SK-N-SH (cell line): ENCODE measurements at regions not wholly inside any gene's neighbourhood (a gene's known extent, or its start where the extent isn't known, plus 50 kb on each side); places are given as distances from the start of the nearest gene placed in this dataset.

ENCODE experiments used
- CTCF ChIA-PET: fragments of 300-600, 350-600 bp; formaldehyde crosslinking; extraction: SDS; loops from one replicate; lab custom pipeline; 2021; lab: Yijun Ruan, JAX
- POLR2A ChIA-PET: fragments of 350-600 bp; sonication (Branson Sonifier 250); formaldehyde crosslinking; extraction: SDS; loops from one replicate; lab custom pipeline; 2020; ENCODE audit warnings: antibody characterized with exemption, inconsistent platforms; lab: Yijun Ruan, JAX
- DNase-seq: peaks from one replicate; pipeline ENCODE4 v3.0.0; 2012
- H2AFZ ChIP-seq: fragments of 200-600 bp; sonication (generic); 2 replicates; pipeline ENCODE4 v1.8.1; 2016; ENCODE audit warnings: antibody characterized with exemption, mild to moderate bottlenecking, low read depth
- H3F3A ChIP-seq: fragments of 200-600 bp; sonication (generic); replicated peaks from 2 replicates; pipeline ENCODE3; 2016; ENCODE audit warnings: antibody characterized with exemption, mild to moderate bottlenecking; ENCODE audit not compliant: insufficient read depth
- H3K27ac ChIP-seq, 2 experiments: fragments of 200-500 bp in 1 of 2; fragments of 200-600 bp in 1 of 2; sonication (Bioruptor generic) in 1 of 2; sonication (generic), shearing (Covaris generic) in 1 of 2; 2 replicates each; pipeline versions ENCODE4 v1.5.1 to v1.6.1; 2014 to 2016; ENCODE audit warnings: low read depth in 2 of 2, inconsistent platforms in 1 of 2, low read length in 1 of 2, mild to moderate bottlenecking in 1 of 2, mixed read lengths in 1 of 2
- H3K27me3 ChIP-seq: fragments of 200-600 bp; sonication (generic), shearing (Covaris generic); 2 replicates; pipeline ENCODE4 v1.6.1; 2016; ENCODE audit warnings: mixed run types; ENCODE audit not compliant: insufficient read depth
- H3K36me3 ChIP-seq, 2 experiments: fragments of 200-500 bp in 1 of 2; fragments of 200-600 bp in 1 of 2; sonication (Bioruptor generic) in 1 of 2; sonication (generic) in 1 of 2; replicated peaks in 1 of 2; 2 replicates each; pipeline versions ENCODE3 to v1.5.1; 2014 to 2016; ENCODE audit warnings: low read length in 1 of 2, mild to moderate bottlenecking in 1 of 2; ENCODE audit not compliant: insufficient read depth in 2 of 2, control insufficient read depth in 1 of 2
- H3K4me1 ChIP-seq, 2 experiments: fragments of 200-500 bp in 1 of 2; fragments of 200-600 bp in 1 of 2; sonication (Bioruptor generic) in 1 of 2; sonication (generic), shearing (Covaris generic) in 1 of 2; 2 replicates each; pipeline versions ENCODE4 v1.5.1 to v1.6.1; 2014 to 2016; ENCODE audit warnings: low read depth in 1 of 2, low read length in 1 of 2, mixed run types in 1 of 2; ENCODE audit not compliant: insufficient read depth in 2 of 2, control insufficient read depth in 1 of 2
- H3K4me2 ChIP-seq: fragments of 200-600 bp; sonication (generic), shearing (Covaris generic); 2 replicates; pipeline ENCODE4 v1.6.1; 2017; ENCODE audit warnings: mixed run types
- H3K4me3 ChIP-seq, 2 experiments: fragments of 200-500 bp in 1 of 2; fragments of 200-600 bp in 1 of 2; sonication (Bioruptor generic) in 1 of 2; sonication (generic), shearing (Covaris generic) in 1 of 2; 2 replicates each; pipeline versions ENCODE4 v1.5.1 to v1.8.1; 2014 to 2016; ENCODE audit warnings: low read depth in 2 of 2, inconsistent platforms in 1 of 2, low read length in 1 of 2, mild to moderate bottlenecking in 1 of 2, mixed read lengths in 1 of 2, moderate library complexity in 1 of 2
- H3K79me2 ChIP-seq: fragments of 200-600 bp; sonication (generic); 2 replicates; pipeline ENCODE4 v1.8.1; 2017; ENCODE audit warnings: mild to moderate bottlenecking; ENCODE audit not compliant: insufficient read depth
- H3K9ac ChIP-seq: fragments of 200-600 bp; sonication (generic); 2 replicates; pipeline ENCODE4 v1.6.1; 2017; ENCODE audit warnings: mixed run types
- H3K9me2 ChIP-seq: fragments of 200-600 bp; sonication (generic); 2 replicates; pipeline ENCODE4 v1.6.1; 2017; ENCODE audit warnings: mixed run types
- H3K9me3 ChIP-seq: fragments of 200-600 bp; sonication (generic); 2 replicates; pipeline ENCODE4 v1.6.1; 2017; ENCODE audit warnings: mixed run types, mild to moderate bottlenecking, moderate library complexity
- H4K20me1 ChIP-seq: fragments of 200-600 bp; sonication (generic); 2 replicates; pipeline ENCODE4 v1.6.1; 2017; ENCODE audit warnings: mild to moderate bottlenecking, mixed run types; ENCODE audit not compliant: insufficient read depth
- CHD2 ChIP-seq: fragments of 150-350 bp; IDR thresholded peaks from 2 replicates; pipeline ENCODE4 v1.6.1; 2018; ENCODE audit warnings: low read length; ENCODE audit not compliant: partially characterized antibody
- CTCF ChIP-seq: fragments of 200-600 bp; sonication (generic); IDR thresholded peaks from 2 replicates; pipeline ENCODE4 v1.6.1; 2017; ENCODE audit warnings: antibody characterized with exemption, mild to moderate bottlenecking, moderate library complexity
- EZH2phosphoT487 ChIP-seq: fragments of 200-600 bp; sonication (generic); IDR thresholded peaks from 2 replicates; pipeline ENCODE4 v1.6.1; 2017; ENCODE audit warnings: low read depth, mixed run types, mild to moderate bottlenecking, antibody characterized with exemption, moderate library complexity, borderline replicate concordance
- FOXJ3 ChIP-seq: sonication (generic); formaldehyde crosslinking; IDR thresholded peaks from 2 replicates; pipeline ENCODE4 v1.5.1; 2020; ENCODE audit warnings: mild to moderate bottlenecking, missing genetic modification reagents
- FOXM1 ChIP-seq: IDR thresholded peaks from 2 replicates; pipeline ENCODE4 v1.4.0; 2012; ENCODE audit warnings: low read depth, mild to moderate bottlenecking
- GABPA ChIP-seq: IDR thresholded peaks from 2 replicates; pipeline ENCODE4 v1.4.0; 2012; ENCODE audit warnings: low read depth, mild to moderate bottlenecking
- MAX ChIP-seq: IDR thresholded peaks from 2 replicates; pipeline ENCODE4 v1.4.0; 2012; ENCODE audit warnings: low read depth
- MEF2A ChIP-seq: IDR thresholded peaks from 2 replicates; pipeline ENCODE4 v1.4.0; 2012; ENCODE audit warnings: low read depth, borderline replicate concordance
- MXI1 ChIP-seq: IDR thresholded peaks from 2 replicates; pipeline ENCODE4 v1.6.1; 2012; ENCODE audit warnings: mild to moderate bottlenecking, low read depth, low read length, improper control_type of control experiment
- NFIC ChIP-seq: IDR thresholded peaks from 2 replicates; pipeline ENCODE4 v1.4.0; 2012; ENCODE audit warnings: borderline replicate concordance
- NRF1 ChIP-seq: IDR thresholded peaks from 2 replicates; pipeline ENCODE4 v1.6.1; 2012; ENCODE audit warnings: low read depth, mild to moderate bottlenecking, low read length
- PBX3 ChIP-seq: IDR thresholded peaks from 2 replicates; pipeline ENCODE4; 2012
- POLR2AphosphoS5 ChIP-seq: IDR thresholded peaks from 2 replicates; pipeline ENCODE4 v1.6.1; 2012; ENCODE audit warnings: low read depth, low read length
- RCOR1 ChIP-seq: fragments of 150-350 bp; IDR thresholded peaks from 2 replicates; pipeline ENCODE4 v1.6.1; 2017; ENCODE audit warnings: antibody characterized with exemption, low read length
- RXRA ChIP-seq: IDR thresholded peaks from 2 replicates; pipeline ENCODE4 v1.4.0; 2012; ENCODE audit warnings: low read depth, mild to moderate bottlenecking, borderline replicate concordance
- SMC3 ChIP-seq: IDR thresholded peaks from 2 replicates; pipeline ENCODE4 v1.6.1; 2012; ENCODE audit warnings: low read depth, low read length, improper control_type of control experiment
- TCF12 ChIP-seq: IDR thresholded peaks from 2 replicates; pipeline ENCODE4 v1.4.0; 2012
- YY1 ChIP-seq: IDR thresholded peaks from 2 replicates; pipeline ENCODE4 v1.4.0; 2012; ENCODE audit warnings: low read depth, mild to moderate bottlenecking
- WGBS: methylation state at CpG from one replicate; pipeline ENCODE4 v1.1.6; 2017; ENCODE audit warnings: low lambda C conversion rate; 5-methylcytosine and 5-hydroxymethylcytosine counted together

GRCh38 chr9:30970186-30970585, 1414.3 kb upstream of the ACO1 start (continued):
- TF ChIP-seq CHD2 (no peak), MXI1 (no peak), MAX (no peak), NFIC (no peak)
- TF ChIP-seq, all 33 proteins: peak for 0

- CTCF ChIA-PET: no interaction called here
- Histone ChIP-seq H3K36me3 (no peaks in the 10 kb centered on the region), H3K4me2 (no peak overlapping the region), H3K4me1 (no peaks in the 10 kb centered on the region; a peak in 1 of 4 replicates), H3K9ac (no peak overlapping the region), H3K9me2 (no peaks in the 10 kb centered on the region), H4K20me1 (no peaks in the 10 kb centered on the region), H3K79me2 (no peaks in the 10 kb centered on the region), H3K9me3 (no peaks in the 10 kb centered on the region; the same call in 1 of the 2 replicates), H3K27ac (no peak overlapping the region), H3K4me3 (no peak overlapping the region), H2AFZ (no peak overlapping the region; the same call in none of the 2 replicates), H3K27me3 (no peaks in the 10 kb centered on the region), H3F3A (peaks cover 5% of the 10 kb centered on the region)
- DNase-seq: no peak
- TF ChIP-seq SMC3 (no peak), RCOR1 (no peak), TCF12 (no peak), POLR2AphosphoS5 (no peak), FOXM1 (no peak), CHD2 (no peak), YY1 (no peak), NFIC (no peak), MXI1 (no peak), RXRA (no peak), FOXJ3 (no peak), CTCF (no peak), NRF1 (no peak), EZH2phosphoT487 (no peak), MEF2A (no peak), GABPA (no peak)
- POLR2A ChIA-PET: no interaction called here
- 81% methylated on average over 3 of the region's 3 CpGs for WGBS
Observed at GRCh38 chr9:30970812-30971211, 1413.6 kb upstream of the ACO1 start.

GRCh38 chr9:30972654-30973053, 1411.8 kb upstream of the ACO1 start:
- H3K27ac ChIP-seq: no peak overlapping the region
- H3K4me3 ChIP-seq: no peak overlapping the region
- no peaks in the 10 kb centered on the region for H3K9me3 ChIP-seq
- no peaks in the 10 kb centered on the region for H3K9me2 ChIP-seq
- H3K79me2 ChIP-seq: no peaks in the 10 kb centered on the region
- no peaks in the 10 kb centered on the region; a peak in 1 of 4 replicates for H3K4me1 ChIP-seq
- H3K9ac ChIP-seq: no peak overlapping the region
- no peak overlapping the region for H2AFZ ChIP-seq
- ChIA-PET POLR2A (no interaction called here), CTCF (interaction anchor here (1.4 kb wide), 1 partner anchor 1279 kb away, joined by 4 read pairs; no protein-coding TSS in a partner anchor)
- H3K4me2 ChIP-seq: no peak overlapping the region
- H3K36me3 ChIP-seq: no peaks in the 10 kb centered on the region
- H4K20me1 ChIP-seq: no peaks in the 10 kb centered on the region
- peaks cover 5% of the 10 kb centered on the region for H3F3A ChIP-seq
- H3K27me3 ChIP-seq: no peaks in the 10 kb centered on the region
- TF ChIP-seq TCF12: no peak
- TF ChIP-seq PBX3: no peak
- no peak for TF ChIP-seq SMC3
- no peak for TF ChIP-seq CHD2
- no peak for TF ChIP-seq GABPA
- DNase-seq: no peak
